ENCODE measurements at regions not wholly inside any gene's neighbourhood (a gene's known extent, or its start where the extent isn't known, plus 50 kb on each side); places are given as distances from the start of the nearest gene placed in this dataset.

- TF ChIP-seq, protein P1, sequence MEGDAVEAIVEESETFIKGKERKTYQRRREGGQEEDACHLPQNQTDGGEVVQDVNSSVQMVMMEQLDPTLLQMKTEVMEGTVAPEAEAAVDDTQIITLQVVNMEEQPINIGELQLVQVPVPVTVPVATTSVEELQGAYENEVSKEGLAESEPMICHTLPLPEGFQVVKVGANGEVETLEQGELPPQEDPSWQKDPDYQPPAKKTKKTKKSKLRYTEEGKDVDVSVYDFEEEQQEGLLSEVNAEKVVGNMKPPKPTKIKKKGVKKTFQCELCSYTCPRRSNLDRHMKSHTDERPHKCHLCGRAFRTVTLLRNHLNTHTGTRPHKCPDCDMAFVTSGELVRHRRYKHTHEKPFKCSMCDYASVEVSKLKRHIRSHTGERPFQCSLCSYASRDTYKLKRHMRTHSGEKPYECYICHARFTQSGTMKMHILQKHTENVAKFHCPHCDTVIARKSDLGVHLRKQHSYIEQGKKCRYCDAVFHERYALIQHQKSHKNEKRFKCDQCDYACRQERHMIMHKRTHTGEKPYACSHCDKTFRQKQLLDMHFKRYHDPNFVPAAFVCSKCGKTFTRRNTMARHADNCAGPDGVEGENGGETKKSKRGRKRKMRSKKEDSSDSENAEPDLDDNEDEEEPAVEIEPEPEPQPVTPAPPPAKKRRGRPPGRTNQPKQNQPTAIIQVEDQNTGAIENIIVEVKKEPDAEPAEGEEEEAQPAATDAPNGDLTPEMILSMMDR (IDR thresholded peaks at IDR 0.05) = no peak
- TF ChIP-seq POLR2A (IDR thresholded peaks at IDR 0.05) = no peak
Measured at GRCh38 chr6:170114187-170114945, 176.5 kb downstream of the DLL1 start.
